GM12864 (cell line): ENCODE measurements at regions not wholly inside any gene's neighbourhood (a gene's known extent, or its start where the extent isn't known, plus 50 kb on each side); places are given as distances from the start of the nearest gene placed in this dataset.

ENCODE experiments used
- DNase-seq: peaks from one replicate; pipeline ENCODE4 v3.0.0-alpha.2; 2011; ENCODE audit warnings: low read depth
- H3K4me3 ChIP-seq: 2 replicates; pipeline ENCODE4 v1.5.1; 2011; ENCODE audit warnings: mild to moderate bottlenecking, low read depth, low read length, control low read depth
- TF ChIP-seq, protein P1 (sequence below): IDR thresholded peaks from 2 replicates; pipeline ENCODE4 v1.5.1; 2011; ENCODE audit warnings: low read depth, mild to moderate bottlenecking, moderate library complexity, low read length, control low read depth, inconsistent platforms; ENCODE audit errors: missing control alignments

DNA sequence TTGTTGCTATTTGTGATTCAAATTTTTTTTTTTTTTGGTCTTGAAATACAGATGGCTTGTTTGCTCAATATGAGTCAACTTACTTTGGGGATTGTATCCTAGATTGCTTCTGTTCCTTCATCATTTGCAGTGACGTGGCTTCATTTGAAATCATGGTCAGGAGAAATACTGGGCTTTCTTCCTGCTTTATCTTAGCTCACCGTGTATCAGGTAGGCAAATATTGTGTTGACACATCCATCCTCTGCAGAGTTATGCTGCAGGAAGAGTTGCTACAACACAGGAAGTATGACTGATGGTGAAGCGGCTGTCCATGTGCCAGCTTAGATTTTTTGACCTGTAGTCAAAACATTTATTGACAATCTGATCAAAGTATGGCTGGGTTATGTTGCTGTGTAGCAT, 232.2 kb downstream of the C4orf33 start:
- H3K4me3 ChIP-seq, result no peak overlapping the region
- TF ChIP-seq, protein P1, sequence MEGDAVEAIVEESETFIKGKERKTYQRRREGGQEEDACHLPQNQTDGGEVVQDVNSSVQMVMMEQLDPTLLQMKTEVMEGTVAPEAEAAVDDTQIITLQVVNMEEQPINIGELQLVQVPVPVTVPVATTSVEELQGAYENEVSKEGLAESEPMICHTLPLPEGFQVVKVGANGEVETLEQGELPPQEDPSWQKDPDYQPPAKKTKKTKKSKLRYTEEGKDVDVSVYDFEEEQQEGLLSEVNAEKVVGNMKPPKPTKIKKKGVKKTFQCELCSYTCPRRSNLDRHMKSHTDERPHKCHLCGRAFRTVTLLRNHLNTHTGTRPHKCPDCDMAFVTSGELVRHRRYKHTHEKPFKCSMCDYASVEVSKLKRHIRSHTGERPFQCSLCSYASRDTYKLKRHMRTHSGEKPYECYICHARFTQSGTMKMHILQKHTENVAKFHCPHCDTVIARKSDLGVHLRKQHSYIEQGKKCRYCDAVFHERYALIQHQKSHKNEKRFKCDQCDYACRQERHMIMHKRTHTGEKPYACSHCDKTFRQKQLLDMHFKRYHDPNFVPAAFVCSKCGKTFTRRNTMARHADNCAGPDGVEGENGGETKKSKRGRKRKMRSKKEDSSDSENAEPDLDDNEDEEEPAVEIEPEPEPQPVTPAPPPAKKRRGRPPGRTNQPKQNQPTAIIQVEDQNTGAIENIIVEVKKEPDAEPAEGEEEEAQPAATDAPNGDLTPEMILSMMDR, result no peak
- DNase-seq, result no peak

DNA sequence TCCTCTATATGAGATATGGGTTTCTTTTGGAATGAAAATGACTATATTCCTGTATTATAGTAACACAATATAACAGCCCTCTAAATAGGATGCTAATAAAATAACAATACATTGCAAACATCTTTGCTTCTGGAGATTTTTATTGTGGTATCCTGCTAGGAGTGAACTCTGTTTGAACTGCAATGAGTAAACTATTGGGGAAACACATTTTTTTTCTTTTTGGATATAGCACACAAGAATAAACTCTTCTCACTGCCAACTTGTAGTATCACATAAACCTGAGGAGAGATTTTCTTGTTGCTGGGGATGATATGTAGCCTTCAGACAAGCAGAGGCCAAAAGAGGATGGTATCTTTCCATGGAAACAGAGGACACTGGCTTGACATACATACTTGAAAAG, 238.2 kb downstream of the C4orf33 start:
- H3K4me3 ChIP-seq, result no peak overlapping the region
- TF ChIP-seq, protein P1, result no peak
- no peak for DNase-seq

DNA sequence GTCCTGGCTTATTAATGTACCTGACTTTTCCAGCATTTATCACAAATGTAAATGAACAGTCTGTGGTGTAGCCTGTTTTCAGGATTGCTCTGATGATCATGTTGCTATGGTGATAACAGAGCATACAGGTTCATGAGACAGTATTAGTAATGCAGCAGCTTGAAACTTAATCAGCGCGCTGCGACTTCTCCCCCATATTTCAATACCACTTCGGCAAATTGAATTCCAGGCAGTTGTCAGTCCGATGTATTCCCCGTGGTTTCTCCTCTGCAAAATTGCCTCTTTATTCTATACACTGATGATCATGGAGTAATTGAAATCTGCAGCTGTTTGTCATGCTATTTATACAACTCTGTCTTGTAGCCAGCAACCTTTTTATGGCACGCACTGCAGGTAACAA, 239.3 kb downstream of the C4orf33 start:
- H3K4me3 ChIP-seq, result no peak overlapping the region
- TF ChIP-seq, protein P1, result no peak
- DNase-seq, result no peak

DNA sequence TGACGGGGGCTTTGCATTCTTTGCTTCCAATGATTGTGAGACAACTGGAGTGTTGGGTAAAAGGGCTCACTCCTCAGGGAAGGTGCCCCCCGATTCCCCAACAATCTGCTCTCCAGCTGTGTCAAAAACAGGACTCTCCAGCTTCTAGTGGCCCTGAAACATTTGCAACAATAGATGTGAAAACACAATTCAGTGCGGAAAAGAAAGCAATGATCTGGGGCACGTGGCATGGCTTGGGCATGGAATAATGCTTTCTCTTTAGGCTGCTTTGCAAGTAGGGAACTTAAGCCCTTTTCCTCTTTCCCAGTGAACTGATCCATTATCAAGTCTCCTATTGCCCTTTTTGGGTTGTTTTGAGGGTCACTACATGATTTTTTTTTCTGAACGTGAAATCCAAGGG, 239.9 kb downstream of the C4orf33 start:
- DNase-seq, result no peak
- TF ChIP-seq, protein P1, result no peak

DNA sequence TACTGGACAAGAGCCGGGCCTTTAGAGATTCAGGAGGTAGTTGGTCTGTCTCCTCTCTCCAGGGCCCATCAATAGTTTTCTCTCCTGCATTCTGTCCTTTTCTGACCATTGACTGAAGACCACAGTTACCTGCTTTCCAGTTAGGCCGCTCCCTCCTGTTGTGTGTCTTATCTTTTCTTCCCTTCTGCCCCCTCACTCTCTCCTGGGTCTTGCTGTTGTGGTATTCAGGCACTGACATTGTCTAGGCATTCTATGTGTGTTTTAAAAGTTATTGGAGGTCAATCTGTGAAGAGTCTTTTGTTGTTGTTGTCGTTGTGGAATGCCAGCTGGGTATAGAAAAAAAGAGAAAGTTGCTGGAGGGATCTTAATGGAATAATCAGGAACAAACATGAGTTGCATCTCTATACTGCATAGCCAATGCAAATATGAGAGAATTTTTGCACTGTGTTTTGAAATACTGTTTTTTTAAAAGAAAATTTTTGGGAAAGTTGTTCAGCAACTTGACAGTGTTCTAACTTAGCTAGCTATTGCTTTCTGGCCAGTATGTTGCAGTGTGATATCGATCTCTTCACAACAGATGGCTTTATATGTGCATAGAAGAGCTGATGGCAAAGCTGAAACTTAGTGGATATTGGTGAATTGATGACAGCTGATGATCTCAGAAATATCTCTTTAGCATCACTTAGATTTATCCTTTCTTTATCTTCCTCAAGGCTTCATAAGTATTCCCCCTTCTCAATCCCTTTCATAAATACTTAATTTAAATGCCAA, 240.7 kb downstream of the C4orf33 start:
- no peak for DNase-seq
- H3K4me3 ChIP-seq, result no peak overlapping the region
- TF ChIP-seq, protein P1, result no peak

More for the DNA sequence above, 239.9 kb downstream of the C4orf33 start:
- H3K4me3 ChIP-seq, result no peak overlapping the region

DNA sequence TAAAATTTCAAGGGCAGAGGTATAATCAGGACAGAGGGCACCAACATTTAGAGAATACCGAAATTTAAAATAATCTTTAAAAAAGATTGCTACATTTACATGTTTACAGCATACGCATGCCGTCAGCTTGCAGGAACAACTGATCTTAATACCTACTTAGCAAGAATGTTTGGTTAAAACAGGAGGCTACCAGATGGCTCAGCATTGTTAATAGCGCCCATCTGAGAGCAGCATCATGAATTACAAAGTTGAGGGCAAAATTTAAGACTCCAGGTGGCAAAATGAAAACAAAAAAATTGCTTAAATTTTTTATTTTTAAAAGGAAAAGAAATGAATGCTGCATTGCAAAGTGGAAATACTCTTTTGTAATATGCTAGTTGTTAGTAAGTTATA, 241.3 kb downstream of the C4orf33 start:
- TF ChIP-seq, protein P1, result no peak
- H3K4me3 ChIP-seq, result no peak overlapping the region
- DNase-seq, result no peak

DNA sequence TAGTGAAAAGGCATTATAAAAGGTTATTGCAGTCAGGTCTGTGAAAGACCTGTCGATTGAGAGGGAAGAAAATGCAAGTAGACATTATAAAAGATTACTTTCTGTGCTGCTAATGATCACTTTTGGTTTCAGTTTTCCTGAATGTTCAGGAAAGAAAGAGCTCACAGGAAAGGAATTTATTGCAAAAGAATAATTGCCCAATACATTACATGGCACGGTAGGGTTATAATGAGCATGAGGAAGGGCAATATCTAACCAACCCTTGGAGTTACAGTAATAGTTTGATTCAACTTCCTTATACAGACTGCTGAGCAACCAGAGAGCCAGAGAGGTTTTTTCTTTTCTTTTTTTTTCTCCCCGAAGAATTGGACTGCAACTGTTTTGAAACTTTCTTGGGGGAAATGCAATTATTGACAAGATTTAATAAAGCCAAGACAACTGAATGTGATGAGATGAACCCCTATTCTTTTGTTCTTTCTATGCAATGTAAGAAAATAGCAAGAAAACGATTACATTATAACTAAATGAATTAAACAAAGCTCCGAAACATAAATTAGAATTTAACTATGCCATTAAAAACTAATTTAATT, 247.0 kb downstream of the C4orf33 start:
- H3K4me3 ChIP-seq, result no peak overlapping the region
- TF ChIP-seq, protein P1, result no peak

More for the DNA sequence above, 247.0 kb downstream of the C4orf33 start:
- DNase-seq, result no peak
